ENCODE measurements at regions not wholly inside any gene's neighbourhood (a gene's known extent, or its start where the extent isn't known, plus 50 kb on each side); places are given as distances from the start of the nearest gene placed in this dataset.

DNA sequence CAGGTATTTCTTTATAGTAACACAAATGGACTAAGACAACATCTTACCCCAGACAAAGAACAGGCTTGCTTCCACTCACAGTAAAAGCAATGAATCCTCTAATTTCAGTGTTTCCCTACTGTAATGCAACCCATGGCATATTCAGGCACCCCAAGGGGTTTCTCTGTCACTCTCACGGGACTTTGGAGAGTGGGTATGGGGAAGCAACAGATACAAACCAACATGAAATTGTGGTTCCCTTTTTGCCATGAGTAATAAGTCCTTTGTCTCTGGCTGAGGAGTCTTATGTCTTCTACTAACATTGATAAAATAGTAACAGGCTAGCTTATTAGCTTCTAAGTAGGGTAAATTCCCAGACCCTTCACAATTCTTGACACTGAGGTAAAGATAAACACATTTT lies 51.4 kb upstream of the AOAH start:
- TF ChIP-seq, protein P1, sequence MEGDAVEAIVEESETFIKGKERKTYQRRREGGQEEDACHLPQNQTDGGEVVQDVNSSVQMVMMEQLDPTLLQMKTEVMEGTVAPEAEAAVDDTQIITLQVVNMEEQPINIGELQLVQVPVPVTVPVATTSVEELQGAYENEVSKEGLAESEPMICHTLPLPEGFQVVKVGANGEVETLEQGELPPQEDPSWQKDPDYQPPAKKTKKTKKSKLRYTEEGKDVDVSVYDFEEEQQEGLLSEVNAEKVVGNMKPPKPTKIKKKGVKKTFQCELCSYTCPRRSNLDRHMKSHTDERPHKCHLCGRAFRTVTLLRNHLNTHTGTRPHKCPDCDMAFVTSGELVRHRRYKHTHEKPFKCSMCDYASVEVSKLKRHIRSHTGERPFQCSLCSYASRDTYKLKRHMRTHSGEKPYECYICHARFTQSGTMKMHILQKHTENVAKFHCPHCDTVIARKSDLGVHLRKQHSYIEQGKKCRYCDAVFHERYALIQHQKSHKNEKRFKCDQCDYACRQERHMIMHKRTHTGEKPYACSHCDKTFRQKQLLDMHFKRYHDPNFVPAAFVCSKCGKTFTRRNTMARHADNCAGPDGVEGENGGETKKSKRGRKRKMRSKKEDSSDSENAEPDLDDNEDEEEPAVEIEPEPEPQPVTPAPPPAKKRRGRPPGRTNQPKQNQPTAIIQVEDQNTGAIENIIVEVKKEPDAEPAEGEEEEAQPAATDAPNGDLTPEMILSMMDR (IDR thresholded peaks at IDR 0.05) = no peak
- no peak for TF ChIP-seq POLR2A (IDR thresholded peaks at IDR 0.05)

All from lower leg skin (tissue), 3 donors.